ENCODE measurements at regions not wholly inside any gene's neighbourhood (a gene's known extent, or its start where the extent isn't known, plus 50 kb on each side); places are given as distances from the start of the nearest gene placed in this dataset.

GRCh38 chr1:69082312-69082711, 485.4 kb upstream of the LRRC7 start:
- Histone ChIP-seq H3K4me1 (peaks cover 0 to 3% (median 0%) of the 10 kb centered on the region in 12 donors), H3K4me3 (no peak overlapping the region), H3K9me3 (no peaks in the 10 kb centered on the region), H3K36me3 (no peaks in the 10 kb centered on the region), H3K27ac (no peak overlapping the region), H3K27me3 (no peaks in the 10 kb centered on the region)
- WGBS, 4 donors, result 66 to 76% (median 68%) methylated on average over 4 of the region's 4 CpGs
- intact Hi-C loops (cut with DNase I), result no loop called here
- DNase-seq, result no peak
- TF ChIP-seq POLR2A (IDR thresholded peaks at IDR 0.05), result no peak
- no peak for TF ChIP-seq CTCF (IDR thresholded peaks at IDR 0.05)
- ATAC-seq, result no peak

- ATAC-seq (no peak), DNase-seq (no peak)
- intact Hi-C loops (cut with DNase I), result no loop called here
- TF ChIP-seq CTCF (IDR thresholded peaks at IDR 0.05) (no peak), POLR2A (IDR thresholded peaks at IDR 0.05) (no peak)
- Histone ChIP-seq H3K4me1 (peaks cover 0 to 3% (median 0%) of the 10 kb centered on the region in 12 donors), H3K4me3 (no peak overlapping the region), H3K27ac (no peak overlapping the region), H3K27me3 (no peaks in the 10 kb centered on the region), H3K36me3 (no peaks in the 10 kb centered on the region), H3K9me3 (peaks cover 0 to 18% (median 6%) of the 10 kb centered on the region in 12 donors)
Observed at GRCh38 chr1:69086148-69086547, 481.6 kb upstream of the LRRC7 start.

GRCh38 chr1:69088571-69088970, 479.2 kb upstream of the LRRC7 start:
- DNase-seq, result no peak
- Histone ChIP-seq H3K9me3 (peaks cover 0 to 26% (median 6%) of the 10 kb centered on the region in 12 donors), H3K36me3 (no peaks in the 10 kb centered on the region), H3K27me3 (no peaks in the 10 kb centered on the region), H3K4me1 (no peaks in the 10 kb centered on the region), H3K27ac (no peak overlapping the region), H3K4me3 (no peak overlapping the region)
- 86 to 97% (median 93%) methylated on average over 1 of the region's 1 CpG for WGBS, 4 donors
- no peak for TF ChIP-seq POLR2A (IDR thresholded peaks at IDR 0.05)
- TF ChIP-seq CTCF (IDR thresholded peaks at IDR 0.05), result no peak
- intact Hi-C loops (cut with DNase I), result no loop called here
- no peak for ATAC-seq

- Histone ChIP-seq H3K27me3 (no peaks in the 10 kb centered on the region), H3K4me1 (no peaks in the 10 kb centered on the region), H3K27ac (no peak overlapping the region), H3K4me3 (no peak overlapping the region), H3K9me3 (peaks cover 0 to 26% (median 6%) of the 10 kb centered on the region in 12 donors), H3K36me3 (no peaks in the 10 kb centered on the region)
- ATAC-seq (no peak), DNase-seq (no peak)
- no peak for TF ChIP-seq CTCF (IDR thresholded peaks at IDR 0.05)
- no peak for TF ChIP-seq POLR2A (IDR thresholded peaks at IDR 0.05)
- intact Hi-C loops (cut with DNase I), result no loop called here
Observed at GRCh38 chr1:69090170-69090569, 477.6 kb upstream of the LRRC7 start.
